Brain microvascular endothelial cell (primary cell): ENCODE measurements at regions not wholly inside any gene's neighbourhood (a gene's known extent, or its start where the extent isn't known, plus 50 kb on each side); places are given as distances from the start of the nearest gene placed in this dataset.

ENCODE experiments used
- DNase-seq: peaks from one replicate; pipeline ENCODE4 v3.0.0-alpha.2; 2020
- H3K27ac ChIP-seq: fragments of 250-450 bp; sonication (Bioruptor Pico); 2 replicates; pipeline ENCODE4 v1.5.1; 2020; ENCODE audit warnings: mild to moderate bottlenecking, moderate library complexity
- H3K27me3 ChIP-seq: fragments of 250-450 bp; sonication (Bioruptor Pico); replicated peaks from 2 replicates; pipeline ENCODE4 v1.5.1; 2020; ENCODE audit warnings: mild to moderate bottlenecking
- H3K36me3 ChIP-seq: fragments of 250-450 bp; sonication (Bioruptor Pico); replicated peaks from 2 replicates; pipeline ENCODE4 v1.5.1; 2020; ENCODE audit warnings: mild to moderate bottlenecking
- H3K4me3 ChIP-seq: 2 replicates; pipeline ENCODE4 v1.5.1; 2011; ENCODE audit warnings: low read depth, mild to moderate bottlenecking, control low read depth, low read length, moderate library complexity
- in situ Hi-C: cut with HindIII; loops from 2 replicates; pipeline ENCODE4 v1.10.0; 2017; ENCODE audit warnings: low sequenced_read_pairs, low pct_ligation_motif_present
- TF ChIP-seq, protein P1 (sequence below): IDR thresholded peaks from 2 replicates; pipeline ENCODE4 v1.5.1; 2011; ENCODE audit warnings: low read depth, mild to moderate bottlenecking, moderate library complexity, low read length, control low read depth, inconsistent platforms; ENCODE audit errors: missing control alignments

DNA sequence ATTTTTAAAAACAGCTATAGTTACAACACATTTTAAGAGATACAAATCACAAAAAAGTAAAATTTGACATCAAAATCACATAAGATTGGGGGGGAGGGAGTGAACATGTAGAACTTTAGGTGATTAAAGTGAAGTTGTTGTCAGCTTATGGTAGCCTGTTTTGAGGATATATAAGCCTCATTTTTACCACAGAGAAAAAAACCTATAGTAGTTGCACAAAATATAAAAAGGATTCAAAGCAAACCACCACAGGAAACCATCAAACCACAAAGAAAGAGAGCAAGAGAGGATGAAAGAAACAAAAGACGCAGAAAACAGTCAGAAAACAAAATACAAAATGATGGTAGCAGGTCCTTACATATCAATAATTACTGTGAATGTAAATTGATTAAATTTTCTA lies 291.9 kb upstream of the DEPDC1 start:
- DNase-seq, result no peak
- in situ Hi-C loops, result no loop called here
- Histone ChIP-seq H3K36me3 (no peaks in the 10 kb centered on the region), H3K4me3 (no peak overlapping the region), H3K27me3 (no peaks in the 10 kb centered on the region), H3K27ac (no peak overlapping the region)
- TF ChIP-seq, protein P1, sequence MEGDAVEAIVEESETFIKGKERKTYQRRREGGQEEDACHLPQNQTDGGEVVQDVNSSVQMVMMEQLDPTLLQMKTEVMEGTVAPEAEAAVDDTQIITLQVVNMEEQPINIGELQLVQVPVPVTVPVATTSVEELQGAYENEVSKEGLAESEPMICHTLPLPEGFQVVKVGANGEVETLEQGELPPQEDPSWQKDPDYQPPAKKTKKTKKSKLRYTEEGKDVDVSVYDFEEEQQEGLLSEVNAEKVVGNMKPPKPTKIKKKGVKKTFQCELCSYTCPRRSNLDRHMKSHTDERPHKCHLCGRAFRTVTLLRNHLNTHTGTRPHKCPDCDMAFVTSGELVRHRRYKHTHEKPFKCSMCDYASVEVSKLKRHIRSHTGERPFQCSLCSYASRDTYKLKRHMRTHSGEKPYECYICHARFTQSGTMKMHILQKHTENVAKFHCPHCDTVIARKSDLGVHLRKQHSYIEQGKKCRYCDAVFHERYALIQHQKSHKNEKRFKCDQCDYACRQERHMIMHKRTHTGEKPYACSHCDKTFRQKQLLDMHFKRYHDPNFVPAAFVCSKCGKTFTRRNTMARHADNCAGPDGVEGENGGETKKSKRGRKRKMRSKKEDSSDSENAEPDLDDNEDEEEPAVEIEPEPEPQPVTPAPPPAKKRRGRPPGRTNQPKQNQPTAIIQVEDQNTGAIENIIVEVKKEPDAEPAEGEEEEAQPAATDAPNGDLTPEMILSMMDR, result no peak

- Histone ChIP-seq H3K27ac (no peak overlapping the region), H3K36me3 (no peaks in the 10 kb centered on the region), H3K27me3 (no peaks in the 10 kb centered on the region), H3K4me3 (no peak overlapping the region)
- TF ChIP-seq, protein P1, result no peak
- no peak for DNase-seq
- in situ Hi-C loops, result no loop called here
These were observed 294.9 kb upstream of the DEPDC1 start for GRCh38 chr1:68791800-68792199.

- in situ Hi-C loops, result no loop called here
- H3K4me3 ChIP-seq, result no peak overlapping the region
- no peaks in the 10 kb centered on the region for H3K36me3 ChIP-seq
- H3K27me3 ChIP-seq, result no peaks in the 10 kb centered on the region
- no peak for DNase-seq
- TF ChIP-seq, protein P1, result no peak
- H3K27ac ChIP-seq, result no peak overlapping the region
These were observed 299.1 kb upstream of the DEPDC1 start for GRCh38 chr1:68795956-68796355.

DNA sequence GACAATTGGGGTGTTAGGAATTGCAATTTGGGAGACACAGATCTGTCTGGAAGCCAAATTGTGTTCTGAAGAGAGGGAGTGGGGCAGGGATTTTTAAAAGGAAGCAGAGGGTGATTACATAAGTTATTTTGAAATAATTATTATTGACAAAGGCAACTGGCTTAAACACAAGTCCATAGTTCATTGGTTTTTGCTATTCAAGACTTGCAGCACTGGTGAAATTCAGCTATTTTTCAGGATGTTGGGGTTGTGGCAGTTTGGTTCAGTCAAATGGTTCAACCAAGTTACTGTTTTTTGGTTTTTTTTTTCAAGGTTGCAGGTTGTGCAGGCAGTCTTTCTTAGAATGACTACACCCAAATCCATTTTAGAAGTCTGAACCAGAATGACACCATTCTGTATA lies 300.0 kb upstream of the DEPDC1 start:
- Histone ChIP-seq H3K27me3 (no peaks in the 10 kb centered on the region), H3K4me3 (no peak overlapping the region), H3K27ac (no peak overlapping the region), H3K36me3 (no peaks in the 10 kb centered on the region)
- TF ChIP-seq, protein P1, result no peak
- in situ Hi-C loops, result no loop called here
- DNase-seq, result no peak

GRCh38 chr1:68798071-68798470 lies 301.2 kb upstream of the DEPDC1 start:
- TF ChIP-seq, protein P1, result no peak
- Histone ChIP-seq H3K27ac (no peak overlapping the region), H3K4me3 (no peak overlapping the region), H3K27me3 (no peaks in the 10 kb centered on the region), H3K36me3 (no peaks in the 10 kb centered on the region)
- DNase-seq, result no peak
- in situ Hi-C loops, result no loop called here

DNA sequence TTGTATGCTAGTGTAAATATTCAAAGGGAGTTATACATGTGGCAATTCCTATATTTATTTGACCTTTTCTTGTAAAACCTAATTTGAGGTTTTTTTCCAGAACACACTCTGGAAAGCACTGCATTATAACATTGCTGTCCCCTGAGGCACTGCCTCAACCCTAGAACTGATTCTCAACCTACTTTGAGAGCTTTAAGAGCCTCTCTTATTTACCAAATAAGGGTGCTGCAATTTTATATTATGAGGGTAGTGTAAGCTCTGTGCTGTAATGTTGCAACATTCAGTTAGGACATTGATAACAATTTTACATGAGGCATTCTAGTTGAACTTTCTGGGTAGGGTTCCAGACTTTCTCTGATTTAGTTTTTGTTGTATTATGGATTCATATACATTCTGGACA lies 302.2 kb upstream of the DEPDC1 start:
- TF ChIP-seq, protein P1, result no peak
- no peak overlapping the region for H3K27ac ChIP-seq
- no peak overlapping the region for H3K4me3 ChIP-seq
- H3K27me3 ChIP-seq, result no peaks in the 10 kb centered on the region
- no peak for DNase-seq
- H3K36me3 ChIP-seq, result no peaks in the 10 kb centered on the region
- in situ Hi-C loops, result no loop called here
